Activated T-helper 1 cell treated with anti-CD3 and anti-CD28 coated beads, Interleukin-12 subunit alpha, Interleukin-12 subunit beta, Interleukin-2, Interleukin-4 antibody, amounts not matched to agents 30 ng/mL and 10 ng/mL and 1 ng/mL, durations not matched to agents 14 hours and 24 hours and 36 hours (primary cell): ENCODE measurements at regions not wholly inside any gene's neighbourhood (a gene's known extent, or its start where the extent isn't known, plus 50 kb on each side); places are given as distances from the start of the nearest gene placed in this dataset.

Source experiments
- DNase-seq: peaks from one replicate; pipeline ENCODE4 v3.0.0; 2021; ENCODE audit warnings: low spot score
- H3K27ac Mint-ChIP-seq: one replicate; pipeline ENCODE4 v1.8.0; 2021; ENCODE audit warnings: mild to moderate bottlenecking, mixed read lengths
- H3K27me3 Mint-ChIP-seq: one replicate; pipeline ENCODE4 v1.8.0; 2022; ENCODE audit warnings: mild to moderate bottlenecking, moderate library complexity, mixed read lengths; ENCODE audit not compliant: insufficient read depth
- H3K36me3 Mint-ChIP-seq: one replicate; pipeline ENCODE4 v1.8.0; 2021; ENCODE audit warnings: low read depth, mixed read lengths
- H3K4me1 Mint-ChIP-seq: one replicate; pipeline ENCODE4 v1.8.0; 2021; ENCODE audit warnings: low read depth, mixed read lengths
- H3K4me3 Mint-ChIP-seq: one replicate; pipeline ENCODE4 v1.8.0; 2021; ENCODE audit warnings: mild to moderate bottlenecking, moderate library complexity, mixed read lengths
- H3K9me3 Mint-ChIP-seq: one replicate; pipeline ENCODE4 v1.8.0; 2021; ENCODE audit warnings: mixed read lengths
- intact Hi-C: fragments of 100-400 bp; cut with micrococcal nuclease; formaldehyde crosslinking; loops from one replicate; pipeline ENCODE4 v1.15.1; 2024

DNA sequence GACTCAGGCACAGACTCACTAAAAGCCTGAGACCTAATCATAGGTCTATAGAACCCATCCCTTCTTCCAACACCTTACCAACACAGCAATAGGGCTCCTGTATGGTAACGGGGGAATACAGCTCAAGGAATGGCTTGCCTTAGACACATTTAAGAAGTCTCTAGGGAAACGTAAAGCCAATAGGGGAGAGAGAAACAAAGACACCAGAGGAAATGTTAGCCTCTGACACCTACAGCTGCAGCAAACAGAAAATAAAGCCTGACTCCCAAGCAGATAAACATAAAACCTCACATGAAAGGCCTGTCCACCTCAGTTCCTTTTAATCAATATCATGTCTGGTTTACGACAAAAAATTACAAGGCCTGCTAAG is 51.1 kb upstream of the NCOA1 start:
- Mint-ChIP-seq H3K4me1 (no peaks in the 10 kb centered on the region), H3K36me3 (no peaks in the 10 kb centered on the region), H3K9me3 (no peaks in the 10 kb centered on the region), H3K27me3 (peaks cover 2% of the 10 kb centered on the region), H3K27ac (no peak overlapping the region), H3K4me3 (no peak overlapping the region)
- no peak for DNase-seq
- intact Hi-C loops, result no loop called here

- Mint-ChIP-seq H3K36me3 (no peaks in the 10 kb centered on the region), H3K9me3 (no peaks in the 10 kb centered on the region), H3K4me3 (no peak overlapping the region), H3K27me3 (peaks cover 1% of the 10 kb centered on the region), H3K27ac (no peak overlapping the region), H3K4me1 (no peaks in the 10 kb centered on the region)
- intact Hi-C loops, result no loop called here
- DNase-seq, result no peak
Observed at GRCh38 chr2:24439280-24439970, 51.6 kb upstream of the NCOA1 start.

GRCh38 chr2:24438106-24438505 is 52.9 kb upstream of the NCOA1 start:
- Mint-ChIP-seq H3K27ac (no peak overlapping the region), H3K27me3 (no peaks in the 10 kb centered on the region), H3K9me3 (no peaks in the 10 kb centered on the region), H3K36me3 (no peaks in the 10 kb centered on the region), H3K4me1 (no peaks in the 10 kb centered on the region), H3K4me3 (no peak overlapping the region)
- no peak for DNase-seq
- intact Hi-C loops, result no loop called here

DNA sequence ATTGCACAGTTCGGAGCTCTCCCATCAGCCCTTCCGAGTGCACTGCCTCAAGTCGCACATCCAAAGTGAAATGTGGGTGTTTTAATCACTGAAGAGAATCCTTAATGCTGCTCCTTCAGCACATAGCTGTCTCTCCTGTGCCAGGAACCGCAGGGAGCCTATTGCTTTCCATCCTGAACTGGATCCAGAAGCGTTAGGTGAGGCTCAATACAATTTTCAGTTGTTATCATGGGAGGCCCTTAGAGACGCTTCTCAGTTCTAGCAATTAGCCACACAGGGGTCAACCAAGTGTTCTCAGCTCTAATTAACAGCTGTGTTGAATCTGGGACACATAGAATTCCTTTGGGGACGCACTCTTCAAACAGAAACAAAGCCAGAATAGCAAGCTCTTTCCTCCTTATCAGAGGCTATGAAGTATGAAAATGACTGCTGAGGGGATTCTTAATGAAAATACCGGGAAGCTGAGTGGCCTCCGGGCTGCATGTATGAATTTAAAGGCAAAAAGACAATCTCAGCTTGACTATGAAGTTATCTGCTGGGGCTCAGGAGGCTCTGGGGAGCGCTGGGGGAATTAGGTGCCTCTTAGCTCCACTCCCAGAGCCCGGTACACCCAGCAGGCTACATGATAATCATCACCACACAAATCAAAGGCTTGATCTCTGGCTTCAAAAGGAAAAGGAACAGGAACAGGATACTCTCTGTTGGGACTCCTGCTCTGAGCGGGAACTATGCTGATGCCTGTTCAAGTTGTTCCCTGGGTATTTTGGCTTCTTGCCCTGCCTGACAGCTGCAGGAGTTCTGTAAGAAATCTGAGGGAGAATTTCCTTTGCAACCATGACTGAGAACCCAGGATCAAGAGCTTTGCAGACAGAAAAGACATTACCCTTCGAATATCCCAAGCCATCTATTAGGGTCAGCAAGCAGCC is 55.4 kb upstream of the NCOA1 start:
- Mint-ChIP-seq H3K36me3 (no peaks in the 10 kb centered on the region), H3K4me1 (no peaks in the 10 kb centered on the region), H3K4me3 (no peak overlapping the region), H3K27me3 (no peaks in the 10 kb centered on the region), H3K27ac (no peak overlapping the region), H3K9me3 (no peaks in the 10 kb centered on the region)
- intact Hi-C loops, result no loop called here
- DNase-seq, result no peak

DNA sequence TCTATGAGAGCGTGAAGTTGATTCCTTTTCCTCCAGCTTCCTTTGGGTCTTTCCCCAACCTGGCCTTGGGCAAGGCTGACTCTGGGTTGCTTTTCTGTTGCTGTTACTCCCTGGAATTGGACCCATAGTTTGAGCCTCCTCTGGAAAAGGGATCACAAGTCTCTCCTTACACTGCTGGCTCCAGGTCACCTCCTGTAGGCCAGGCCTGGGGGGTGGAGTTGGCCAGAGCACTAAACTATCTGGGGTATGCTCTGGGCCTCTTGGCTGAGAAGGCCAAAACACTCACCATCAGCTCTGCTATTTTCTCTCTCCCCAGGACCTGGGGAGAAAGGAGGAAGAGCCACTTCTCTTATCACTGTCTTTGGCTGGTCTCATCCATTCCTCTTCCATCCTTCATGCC is 56.5 kb upstream of the NCOA1 start:
- no peak overlapping the region for H3K4me3 Mint-ChIP-seq
- no peaks in the 10 kb centered on the region for H3K9me3 Mint-ChIP-seq
- DNase-seq, result no peak
- H3K36me3 Mint-ChIP-seq, result no peaks in the 10 kb centered on the region
- intact Hi-C loops, result no loop called here
- H3K4me1 Mint-ChIP-seq, result no peaks in the 10 kb centered on the region
- H3K27ac Mint-ChIP-seq, result no peak overlapping the region
- H3K27me3 Mint-ChIP-seq, result peaks cover 2% of the 10 kb centered on the region

DNA sequence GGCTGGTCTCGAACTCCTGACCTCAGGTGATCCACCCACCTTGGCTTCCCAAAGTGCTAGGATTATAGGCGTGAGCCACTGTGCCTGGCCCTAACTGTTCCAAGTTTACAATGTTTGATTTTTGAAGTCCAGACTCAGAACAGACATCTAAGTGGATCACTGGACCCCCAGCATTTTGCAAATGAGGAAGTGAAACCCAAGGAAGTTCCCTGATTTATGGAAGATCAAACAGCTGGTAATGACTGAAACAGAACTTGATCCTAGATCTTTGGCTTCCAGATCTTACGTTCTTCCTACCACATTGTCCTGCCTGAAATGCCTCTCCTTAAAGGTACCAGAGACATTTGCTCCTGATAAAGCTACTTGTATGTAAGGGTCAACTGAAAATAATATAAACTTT is 58.3 kb upstream of the NCOA1 start:
- Mint-ChIP-seq H3K4me3 (no peak overlapping the region), H3K36me3 (no peaks in the 10 kb centered on the region), H3K27me3 (peaks cover 3% of the 10 kb centered on the region), H3K27ac (no peak overlapping the region), H3K9me3 (no peaks in the 10 kb centered on the region), H3K4me1 (no peaks in the 10 kb centered on the region)
- DNase-seq, result no peak
- intact Hi-C loops, result no loop called here

GRCh38 chr2:24432121-24432520 is 58.9 kb upstream of the NCOA1 start:
- Mint-ChIP-seq H3K4me3 (no peak overlapping the region), H3K9me3 (no peaks in the 10 kb centered on the region), H3K4me1 (no peaks in the 10 kb centered on the region), H3K27ac (no peak overlapping the region), H3K27me3 (peaks cover 4% of the 10 kb centered on the region), H3K36me3 (no peaks in the 10 kb centered on the region)
- intact Hi-C loops, result no loop called here
- no peak for DNase-seq

DNA sequence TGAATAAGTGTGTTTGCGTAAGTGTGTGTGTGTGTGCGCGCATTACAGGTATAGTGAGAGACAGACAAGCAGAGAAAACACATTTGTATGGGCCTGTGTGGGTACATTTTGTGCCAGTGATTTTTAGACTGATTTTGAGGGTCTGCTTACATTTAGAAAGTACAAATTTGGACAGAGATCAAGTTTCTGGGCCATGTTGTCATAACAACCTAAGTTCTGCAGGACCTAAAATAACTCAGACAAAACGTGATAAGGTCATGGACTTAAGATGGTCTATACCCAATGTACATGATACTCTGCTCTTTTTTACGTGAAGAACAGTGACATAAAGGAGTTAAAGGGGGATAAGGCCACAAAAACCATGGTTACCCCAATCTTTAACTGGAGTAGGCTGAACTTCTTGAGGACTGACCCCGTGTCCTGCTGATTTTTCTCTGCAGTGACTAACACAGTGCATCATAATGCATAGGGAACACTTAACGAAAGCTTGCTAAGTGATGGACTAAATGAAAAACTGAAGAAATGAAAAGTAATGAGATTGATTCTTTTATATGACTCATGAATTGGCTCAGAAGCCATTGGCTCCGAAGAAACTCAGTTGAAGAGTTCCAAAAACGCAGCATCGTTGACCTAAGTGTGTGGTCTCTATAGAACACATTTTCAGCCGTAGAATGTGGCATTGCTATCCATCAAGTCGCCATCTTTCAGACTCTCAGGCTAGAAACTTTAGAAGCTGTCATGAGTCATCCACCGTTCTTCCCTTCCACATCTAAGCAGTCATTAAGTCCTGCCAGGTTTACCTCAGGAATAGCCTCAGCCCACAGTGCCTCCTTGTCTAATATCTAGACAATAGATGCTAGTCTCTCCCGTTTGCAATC is 61.6 kb upstream of the NCOA1 start:
- Mint-ChIP-seq H3K4me3 (no peak overlapping the region), H3K27me3 (peaks cover 5% of the 10 kb centered on the region), H3K4me1 (no peaks in the 10 kb centered on the region), H3K36me3 (no peaks in the 10 kb centered on the region), H3K27ac (no peak overlapping the region), H3K9me3 (no peaks in the 10 kb centered on the region)
- intact Hi-C loops, result no loop called here
- DNase-seq, result no peak

GRCh38 chr2:24424387-24424786 is 64.1 kb upstream of the ITSN2 start:
- Mint-ChIP-seq H3K9me3 (no peaks in the 10 kb centered on the region), H3K4me3 (no peak overlapping the region), H3K4me1 (no peaks in the 10 kb centered on the region), H3K27me3 (peaks cover 12% of the 10 kb centered on the region), H3K27ac (no peak overlapping the region), H3K36me3 (no peaks in the 10 kb centered on the region)
- DNase-seq, result no peak
- intact Hi-C loops, result no loop called here

DNA sequence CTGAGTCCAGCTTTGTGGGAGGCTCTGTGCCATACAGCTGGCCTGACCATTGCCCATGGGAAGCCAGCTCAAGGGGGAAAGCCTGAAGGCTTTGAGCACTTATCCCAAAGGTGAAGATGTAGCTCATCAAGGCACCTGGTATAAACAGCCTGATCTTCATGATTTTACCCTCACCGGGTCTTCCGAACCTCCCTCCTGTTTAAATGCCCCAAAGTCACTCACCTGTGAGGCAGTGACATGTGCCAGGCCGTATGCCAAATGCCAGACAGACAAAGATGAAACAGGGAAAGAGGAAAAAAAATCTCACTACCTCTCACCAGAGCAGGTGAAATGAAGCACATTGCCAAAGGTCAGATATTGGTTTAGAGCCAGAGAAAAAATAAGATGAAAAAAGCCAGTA is 62.8 kb upstream of the ITSN2 start:
- no peaks in the 10 kb centered on the region for H3K36me3 Mint-ChIP-seq
- H3K27ac Mint-ChIP-seq, result no peak overlapping the region
- intact Hi-C loops, result no loop called here
- H3K27me3 Mint-ChIP-seq, result peaks cover 12% of the 10 kb centered on the region
- no peaks in the 10 kb centered on the region for H3K9me3 Mint-ChIP-seq
- no peak for DNase-seq
- no peak overlapping the region for H3K4me3 Mint-ChIP-seq
- no peaks in the 10 kb centered on the region for H3K4me1 Mint-ChIP-seq

DNA sequence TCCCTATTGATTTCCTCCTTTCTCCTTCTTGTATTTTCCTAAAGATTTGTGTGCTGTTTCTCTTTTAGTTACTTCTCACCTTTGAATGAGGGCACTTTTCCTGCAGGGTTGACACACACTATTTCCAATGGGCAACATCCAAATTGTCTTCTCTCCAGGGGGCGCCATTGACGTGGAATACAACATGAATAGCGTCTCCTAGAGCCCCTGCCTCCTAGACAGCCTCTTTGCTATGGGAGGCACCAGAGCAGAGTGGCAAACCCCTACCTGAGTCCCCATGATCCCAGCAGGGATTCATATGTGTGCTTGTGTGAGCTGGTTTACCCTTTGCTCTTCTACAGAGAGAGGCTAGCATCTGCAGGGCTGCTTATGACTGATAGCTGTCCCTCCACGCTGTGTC is 61.3 kb upstream of the ITSN2 start:
- Mint-ChIP-seq H3K27ac (no peak overlapping the region), H3K4me3 (no peak overlapping the region), H3K4me1 (no peaks in the 10 kb centered on the region), H3K27me3 (peaks cover 9% of the 10 kb centered on the region), H3K9me3 (no peaks in the 10 kb centered on the region), H3K36me3 (no peaks in the 10 kb centered on the region)
- intact Hi-C loops, result loop anchor here (1.0 to 2.0 kb wide), 2 partner anchors 69 to 406 kb away; partner anchors contain the start of gene NCOA1
- peak; percentile 27 for DNase-seq

GRCh38 chr2:24420373-24420772 is 60.0 kb upstream of the ITSN2 start:
- Mint-ChIP-seq H3K27me3 (peaks cover 9% of the 10 kb centered on the region), H3K9me3 (no peaks in the 10 kb centered on the region), H3K4me3 (no peak overlapping the region), H3K4me1 (no peaks in the 10 kb centered on the region), H3K27ac (no peak overlapping the region), H3K36me3 (no peaks in the 10 kb centered on the region)
- no peak for DNase-seq
- intact Hi-C loops, result loop anchor here (2.0 kb wide), 1 partner anchor 70 kb away; the partner anchor contains the start of gene NCOA1
